Esophagus squamous epithelium (tissue), 5 donors: ENCODE measurements at regions not wholly inside any gene's neighbourhood (a gene's known extent, or its start where the extent isn't known, plus 50 kb on each side); places are given as distances from the start of the nearest gene placed in this dataset.

Experiments
- DNase-seq: peaks from one replicate; lab custom pipeline; 2025; lab: John Stamatoyannopoulos, UW
- H3K27ac ChIP-seq, 4 donors: fragments of 200-600 bp; sonication (generic); one replicate each; pipeline ENCODE4 v1.5.1; 2016 to 2019; ENCODE audit warnings: mild to moderate bottlenecking in 1 of 4
- H3K27me3 ChIP-seq, 4 donors: fragments of 200-600 bp; sonication (generic); 1 replicate in 3 of 4; 2 replicates in 1 of 4; pipeline versions ENCODE4 v1.5.1 to v1.6.0; 2017 to 2021; ENCODE audit warnings: antibody characterized with exemption in 1 of 4
- H3K36me3 ChIP-seq, 3 donors: fragments of 200-600 bp; sonication (generic); one replicate each; pipeline ENCODE4 v1.5.1; 2016 to 2019
- H3K4me1 ChIP-seq, 3 donors: fragments of 200-600 bp; sonication (generic); one replicate each; pipeline ENCODE4 v1.5.1; 2017 to 2019
- H3K4me3 ChIP-seq, 4 donors: fragments of 200-600 bp; sonication (generic); 1 replicate in 3 of 4; 2 replicates in 1 of 4; pipeline ENCODE4 v1.5.1; 2016 to 2019; ENCODE audit warnings: mild to moderate bottlenecking in 2 of 4, moderate library complexity in 1 of 4
- H3K9me3 ChIP-seq, 3 donors: fragments of 200-600 bp; sonication (generic); one replicate each; pipeline ENCODE4 v1.5.1; 2016 to 2019
- CTCF ChIP-seq, 6 experiments: fragments of 450-650 bp in 4 of 6; fragments of 200-600 bp in 2 of 6; sonication (generic) in 2 of 6; IDR thresholded peaks; one replicate each; pipeline ENCODE4 v1.5.1; 2016 to 2019; ENCODE audit warnings: antibody characterized with exemption in 6 of 6, mild to moderate bottlenecking in 4 of 6, moderate library complexity in 4 of 6
- POLR2A ChIP-seq, 4 donors: fragments of 450-650 bp; IDR thresholded peaks; one replicate each; pipeline ENCODE4 v1.6.1; 2017; ENCODE audit warnings: antibody characterized with exemption in 4 of 4, mild to moderate bottlenecking in 4 of 4, moderate library complexity in 3 of 4
- WGBS, 2 donors: methylation state at CpG; one replicate each; pipeline ENCODE4 v1.1.5; 2018; 5-methylcytosine and 5-hydroxymethylcytosine counted together
- intact Hi-C: fragments of 100-400 bp; cut with DNase I; formaldehyde crosslinking; loops from one replicate; pipeline ENCODE4 v1.15.0; 2022
- donor health status: DM: yes; HTN: yes; CAD: no.

- H3K9me3 ChIP-seq: no peaks in the 10 kb centered on the region
- H3K4me1 ChIP-seq: no peaks in the 10 kb centered on the region
- TF ChIP-seq CTCF (IDR thresholded peaks at IDR 0.05) (no peak), POLR2A (IDR thresholded peaks at IDR 0.05) (no peak)
- intact Hi-C loops: no loop called here
- H3K27ac ChIP-seq: no peak overlapping the region
- H3K4me3 ChIP-seq: no peak overlapping the region
- 66 to 97% methylated on average over 2 of the region's 2 CpGs for WGBS, 2 donors
- no peak for DNase-seq
- no peaks in the 10 kb centered on the region for H3K36me3 ChIP-seq
- no peaks in the 10 kb centered on the region for H3K27me3 ChIP-seq
Observed at GRCh38 chr5:166602271-166602670, 1689.2 kb upstream of the WWC1 start.

GRCh38 chr5:166617507-166617906 is 1673.9 kb upstream of the WWC1 start:
- H3K9me3 ChIP-seq: no peaks in the 10 kb centered on the region

GRCh38 chr5:166618526-166618925 is 1672.9 kb upstream of the WWC1 start:
- no peak for DNase-seq
- Histone ChIP-seq H3K9me3 (no peaks in the 10 kb centered on the region), H3K4me1 (no peaks in the 10 kb centered on the region), H3K27ac (no peak overlapping the region), H3K36me3 (no peaks in the 10 kb centered on the region), H3K27me3 (no peaks in the 10 kb centered on the region), H3K4me3 (no peak overlapping the region)
- TF ChIP-seq CTCF (IDR thresholded peaks at IDR 0.05): no peak
- no peak for TF ChIP-seq POLR2A (IDR thresholded peaks at IDR 0.05)
- intact Hi-C loops: no loop called here
- 44 to 57% methylated on average over 5 of the region's 5 CpGs for whole genome bisulfite sequencing, 2 donors

More at GRCh38 chr5:166617507-166617906, 1673.9 kb upstream of the WWC1 start:
- 62 to 66% methylated on average over 4 of the region's 4 CpGs for WGBS, 2 donors
- H3K4me3 ChIP-seq: no peak overlapping the region
- H3K27me3 ChIP-seq: no peaks in the 10 kb centered on the region
- no peak for TF ChIP-seq POLR2A (IDR thresholded peaks at IDR 0.05)
- no peak for TF ChIP-seq CTCF (IDR thresholded peaks at IDR 0.05)
- H3K27ac ChIP-seq: no peak overlapping the region
- no peak for DNase-seq
- intact Hi-C loops: no loop called here
- no peaks in the 10 kb centered on the region for H3K4me1 ChIP-seq
- H3K36me3 ChIP-seq: no peaks in the 10 kb centered on the region

GRCh38 chr5:166624573-166624972 is 1666.9 kb upstream of the WWC1 start:
- no peak overlapping the region for H3K27ac ChIP-seq
- intact Hi-C loops: no loop called here
- DNase-seq: no peak

More at GRCh38 chr5:166624573-166624972, 1666.9 kb upstream of the WWC1 start:
- no peaks in the 10 kb centered on the region for H3K4me1 ChIP-seq
- H3K9me3 ChIP-seq: no peaks in the 10 kb centered on the region
- H3K36me3 ChIP-seq: no peaks in the 10 kb centered on the region
- 10 to 16% methylated on average over 3 of the region's 3 CpGs for WGBS, 2 donors
- TF ChIP-seq POLR2A (IDR thresholded peaks at IDR 0.05): no peak
- no peak for TF ChIP-seq CTCF (IDR thresholded peaks at IDR 0.05)
- no peaks in the 10 kb centered on the region for H3K27me3 ChIP-seq
- no peak overlapping the region for H3K4me3 ChIP-seq
